ENCODE measurements at regions not wholly inside any gene's neighbourhood (a gene's known extent, or its start where the extent isn't known, plus 50 kb on each side); places are given as distances from the start of the nearest gene placed in this dataset.
A peak's percentile ranks its signal among the peaks of the same experiment; 100 is the strongest.

DNA sequence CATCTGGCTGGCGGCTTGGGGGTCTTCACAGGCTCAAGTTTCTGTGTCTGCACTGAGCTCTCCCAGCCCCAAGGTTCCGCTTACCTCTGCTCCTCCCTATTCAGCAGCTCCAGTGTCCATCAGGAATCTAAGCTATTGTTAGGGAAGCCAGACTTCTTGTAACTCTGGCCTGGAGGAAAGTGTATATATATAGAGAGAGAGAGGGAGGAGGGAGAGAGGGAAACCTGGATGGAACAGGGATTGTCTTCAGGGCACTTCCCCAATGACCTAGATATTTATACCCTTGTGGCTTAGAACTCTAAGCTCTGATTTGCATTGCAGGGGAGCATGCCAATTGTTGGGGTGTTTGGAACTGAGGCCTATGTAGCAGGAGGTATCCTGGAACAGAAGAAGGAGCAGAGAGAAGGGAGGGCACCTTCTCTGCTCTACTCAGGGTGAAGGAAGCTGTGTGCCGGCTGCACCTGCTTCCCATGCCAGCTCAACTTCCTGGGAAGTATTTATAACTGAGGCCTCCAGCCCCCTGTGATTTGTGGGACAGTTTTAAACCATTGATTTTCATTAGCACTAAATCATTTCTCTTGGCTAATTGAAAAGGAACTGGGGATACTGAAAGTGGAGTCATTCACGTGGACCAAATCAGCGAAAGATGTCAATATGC lies 70.9 kb downstream of the NAV1 start:
- Histone ChIP-seq H3K27me3 (no peaks in the 10 kb centered on the region), H3K27ac (no peak overlapping the region), H3K36me3 (no peaks in the 10 kb centered on the region), H3K4me3 (no peak overlapping the region), H3K9me3 (no peaks in the 10 kb centered on the region), H3K4me1 (peaks cover 3 to 30% of the 10 kb centered on the region in 2 donors)
- DNase-seq: no peak
- intact Hi-C loops (cut with DNase I): no loop called here
- ATAC-seq: no peak
- TF ChIP-seq, protein P1, sequence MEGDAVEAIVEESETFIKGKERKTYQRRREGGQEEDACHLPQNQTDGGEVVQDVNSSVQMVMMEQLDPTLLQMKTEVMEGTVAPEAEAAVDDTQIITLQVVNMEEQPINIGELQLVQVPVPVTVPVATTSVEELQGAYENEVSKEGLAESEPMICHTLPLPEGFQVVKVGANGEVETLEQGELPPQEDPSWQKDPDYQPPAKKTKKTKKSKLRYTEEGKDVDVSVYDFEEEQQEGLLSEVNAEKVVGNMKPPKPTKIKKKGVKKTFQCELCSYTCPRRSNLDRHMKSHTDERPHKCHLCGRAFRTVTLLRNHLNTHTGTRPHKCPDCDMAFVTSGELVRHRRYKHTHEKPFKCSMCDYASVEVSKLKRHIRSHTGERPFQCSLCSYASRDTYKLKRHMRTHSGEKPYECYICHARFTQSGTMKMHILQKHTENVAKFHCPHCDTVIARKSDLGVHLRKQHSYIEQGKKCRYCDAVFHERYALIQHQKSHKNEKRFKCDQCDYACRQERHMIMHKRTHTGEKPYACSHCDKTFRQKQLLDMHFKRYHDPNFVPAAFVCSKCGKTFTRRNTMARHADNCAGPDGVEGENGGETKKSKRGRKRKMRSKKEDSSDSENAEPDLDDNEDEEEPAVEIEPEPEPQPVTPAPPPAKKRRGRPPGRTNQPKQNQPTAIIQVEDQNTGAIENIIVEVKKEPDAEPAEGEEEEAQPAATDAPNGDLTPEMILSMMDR (IDR thresholded peaks at IDR 0.05): no peak

DNA sequence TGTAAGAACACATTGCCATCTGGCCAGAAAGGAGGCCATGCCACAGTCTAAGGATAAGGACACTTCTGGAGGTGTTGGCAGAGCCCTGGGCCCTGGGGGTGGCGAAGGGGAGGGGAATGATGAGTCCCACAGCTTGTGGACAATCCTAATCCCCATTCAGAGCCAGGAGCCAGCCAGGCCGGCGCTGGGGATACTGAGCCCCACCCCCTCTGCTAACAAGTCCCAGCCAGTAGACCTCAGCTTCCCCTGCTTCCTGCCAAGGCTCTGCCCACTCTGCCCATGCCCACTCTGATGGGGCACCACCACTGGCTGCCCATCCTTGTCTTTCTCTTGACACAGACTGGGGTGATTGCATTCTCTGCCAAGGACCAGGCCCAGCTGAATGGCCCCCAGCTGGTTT lies 71.9 kb downstream of the NAV1 start:
- H3K36me3 ChIP-seq: no peaks in the 10 kb centered on the region
- ATAC-seq (no peak), DNase-seq (no peak)
- H3K27me3 ChIP-seq: no peaks in the 10 kb centered on the region
- no peaks in the 10 kb centered on the region for H3K9me3 ChIP-seq
- H3K4me3 ChIP-seq: no peak overlapping the region
- TF ChIP-seq, protein P1 (IDR thresholded peaks at IDR 0.05): no peak
- no peak overlapping the region for H3K27ac ChIP-seq
- intact Hi-C loops (cut with DNase I): no loop called here
- peaks cover 3 to 28% of the 10 kb centered on the region in 2 donors for H3K4me1 ChIP-seq

DNA sequence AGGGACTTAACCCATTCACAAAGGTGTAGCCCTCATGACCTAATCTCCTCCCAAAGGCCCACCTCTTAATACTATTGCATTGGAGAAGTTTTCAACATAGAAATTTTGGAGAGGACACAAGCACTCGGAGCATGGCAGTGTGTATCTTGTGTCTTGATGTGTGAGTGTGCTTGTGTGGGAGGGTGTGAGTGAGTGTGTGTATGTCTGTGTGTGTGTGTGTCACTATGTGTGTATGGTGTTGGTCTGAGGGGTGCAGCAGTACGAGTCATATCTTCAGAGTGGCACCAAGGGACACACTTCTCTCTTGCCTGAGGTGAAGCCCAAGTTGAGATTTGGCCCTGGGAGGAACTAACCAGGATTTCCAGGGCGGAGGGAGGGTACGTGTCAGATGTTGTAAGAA lies 73.7 kb downstream of the NAV1 start:
- Histone ChIP-seq H3K4me3 (no peak overlapping the region), H3K4me1 (peaks cover 3 to 28% of the 10 kb centered on the region in 2 donors), H3K9me3 (no peaks in the 10 kb centered on the region), H3K27me3 (no peaks in the 10 kb centered on the region), H3K27ac (no peak overlapping the region), H3K36me3 (no peaks in the 10 kb centered on the region)
- ATAC-seq: no peak
- TF ChIP-seq, protein P1 (IDR thresholded peaks at IDR 0.05): no peak
- DNase-seq: no peak
- intact Hi-C loops (cut with DNase I): no loop called here

DNA sequence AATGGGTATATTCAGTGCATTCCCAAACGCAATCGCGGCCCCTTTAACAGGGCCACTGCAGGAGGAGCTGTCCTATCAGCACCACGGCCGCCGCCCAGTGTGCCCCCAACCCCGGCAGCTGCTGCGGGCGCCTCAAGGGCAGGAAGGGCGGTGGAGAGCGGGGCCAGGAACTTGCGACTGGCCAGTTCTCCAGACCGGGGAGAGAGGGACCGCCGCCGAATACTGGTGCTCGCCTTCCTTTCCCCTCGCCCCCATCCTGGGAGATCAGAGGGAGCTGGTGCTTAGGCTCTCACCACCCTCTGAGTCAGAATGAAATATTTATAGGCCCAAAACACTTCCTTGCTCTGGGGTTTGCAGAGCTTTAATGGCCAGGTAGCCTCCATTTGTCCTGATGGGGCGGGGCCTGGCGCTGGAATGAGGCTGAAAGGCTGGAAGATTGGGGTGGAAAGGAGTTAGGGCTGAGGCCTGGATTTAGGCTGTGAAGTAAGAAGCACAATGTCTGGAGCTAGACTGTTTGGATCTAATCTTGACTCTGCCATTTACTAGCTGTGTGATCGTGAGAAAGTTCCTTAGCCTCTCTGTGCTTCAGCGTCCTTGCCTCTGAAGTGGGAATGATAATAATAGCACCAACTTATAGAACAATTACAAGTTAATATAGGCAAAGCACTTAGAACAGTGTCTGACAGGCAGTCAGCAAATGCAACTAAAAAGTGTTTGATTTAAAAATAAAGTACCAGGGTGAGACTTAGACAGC lies 75.5 kb downstream of the NAV1 start:
- no peak overlapping the region for H3K4me3 ChIP-seq
- no peaks in the 10 kb centered on the region for H3K27me3 ChIP-seq
- intact Hi-C loops (cut with DNase I): no loop called here
- H3K36me3 ChIP-seq: no peaks in the 10 kb centered on the region
- DNase-seq: peak; percentile 45 to 85 (median 63)
- peak; percentile 86 for ATAC-seq
- H3K27ac ChIP-seq: no peak overlapping the region
- no peaks in the 10 kb centered on the region for H3K9me3 ChIP-seq
- peaks cover 3 to 28% of the 10 kb centered on the region in 2 donors for H3K4me1 ChIP-seq
- TF ChIP-seq, protein P1 (IDR thresholded peaks at IDR 0.05): no peak

DNA sequence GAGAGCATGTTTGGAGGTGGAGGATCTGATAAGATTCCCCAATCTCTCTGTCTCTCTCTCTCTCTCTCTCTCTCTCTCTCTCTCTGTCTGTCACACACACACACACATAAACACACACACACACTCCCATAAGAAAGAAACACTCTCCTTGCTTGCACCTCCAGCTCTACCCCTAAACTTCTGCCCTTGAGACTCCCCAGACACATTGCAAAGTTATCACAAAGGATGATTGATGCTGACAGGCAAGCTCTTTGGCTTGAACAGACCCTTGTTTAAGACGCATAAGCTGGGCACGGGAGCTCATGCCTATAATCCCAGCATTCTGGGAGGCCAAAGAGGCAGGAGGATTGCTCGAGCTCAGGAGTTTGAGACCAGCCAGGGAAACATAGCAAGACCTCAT lies 78.2 kb downstream of the NAV1 start:
- intact Hi-C loops (cut with DNase I): no loop called here
- TF ChIP-seq, protein P1 (IDR thresholded peaks at IDR 0.05): no peak
- no peak for ATAC-seq

More for the DNA sequence above, 78.2 kb downstream of the NAV1 start:
- Histone ChIP-seq H3K36me3 (no peaks in the 10 kb centered on the region), H3K27ac (no peak overlapping the region), H3K27me3 (no peaks in the 10 kb centered on the region), H3K4me1 (peaks cover 3 to 14% of the 10 kb centered on the region in 2 donors), H3K9me3 (no peaks in the 10 kb centered on the region), H3K4me3 (no peak overlapping the region)
- DNase-seq: no peak

Measured in left lung (tissue), 4 donors.